SHP77 (cell line): ENCODE measurements at regions not wholly inside any gene's neighbourhood (a gene's known extent, or its start where the extent isn't known, plus 50 kb on each side); places are given as distances from the start of the nearest gene placed in this dataset.

Source experiments
- DNase-seq, 2 experiments: peaks; one replicate each; lab custom pipeline; 2025; lab: John Stamatoyannopoulos, UW

- no peak for DNase-seq
These were observed 182.4 kb upstream of the ADGRL2 start for GRCh38 chr1:81618376-81618775.

- no peak for DNase-seq
These were observed 183.3 kb upstream of the ADGRL2 start for GRCh38 chr1:81617308-81617967.

GRCh38 chr1:81613803-81614202, 186.9 kb upstream of the ADGRL2 start:
- no peak for DNase-seq

- DNase-seq, result no peak
These were observed 192.8 kb upstream of the ADGRL2 start for GRCh38 chr1:81607924-81608323.

GRCh38 chr1:81607086-81607485, 193.6 kb upstream of the ADGRL2 start:
- no peak for DNase-seq

- no peak for DNase-seq
These were observed 194.1 kb upstream of the ADGRL2 start for GRCh38 chr1:81606656-81607055.

- peak; percentile 20 to 27 for DNase-seq
These were observed 195.7 kb upstream of the ADGRL2 start for GRCh38 chr1:81605023-81605422.

GRCh38 chr1:81600878-81601622, 199.7 kb upstream of the ADGRL2 start:
- no peak for DNase-seq

GRCh38 chr1:81600363-81600762, 200.4 kb upstream of the ADGRL2 start:
- no peak for DNase-seq

GRCh38 chr1:81598623-81599022, 202.1 kb upstream of the ADGRL2 start:
- DNase-seq, result no peak

GRCh38 chr1:81597720-81598426, 202.9 kb upstream of the ADGRL2 start:
- DNase-seq, result no peak

- no peak for DNase-seq
These were observed 204.4 kb upstream of the ADGRL2 start for GRCh38 chr1:81596341-81596740.

- no peak for DNase-seq
These were observed 206.5 kb upstream of the ADGRL2 start for GRCh38 chr1:81594206-81594605.

- DNase-seq, result no peak
These were observed 208.5 kb upstream of the ADGRL2 start for GRCh38 chr1:81592233-81592632.

GRCh38 chr1:81590171-81590570, 210.6 kb upstream of the ADGRL2 start:
- DNase-seq, result no peak

GRCh38 chr1:81588149-81588548, 212.6 kb upstream of the ADGRL2 start:
- no peak for DNase-seq

- no peak for DNase-seq
These were observed 213.3 kb upstream of the ADGRL2 start for GRCh38 chr1:81587426-81587825.

- no peak for DNase-seq
These were observed 215.4 kb upstream of the ADGRL2 start for GRCh38 chr1:81585371-81585770.

GRCh38 chr1:81584398-81584797, 216.3 kb upstream of the ADGRL2 start:
- DNase-seq, result no peak

GRCh38 chr1:81583878-81584277, 216.9 kb upstream of the ADGRL2 start:
- no peak for DNase-seq

- no peak for DNase-seq
These were observed 218.2 kb upstream of the ADGRL2 start for GRCh38 chr1:81582467-81582986.

GRCh38 chr1:81578867-81579266, 221.9 kb upstream of the ADGRL2 start:
- no peak for DNase-seq
